HepG2 (cell line): ENCODE measurements at regions not wholly inside any gene's neighbourhood (a gene's known extent, or its start where the extent isn't known, plus 50 kb on each side); places are given as distances from the start of the nearest gene placed in this dataset.
A peak's percentile ranks its signal among the peaks of the same experiment; 100 is the strongest.

Experiments
- ATAC-seq: fragments of 200-7000 bp; cut with Tn5 transposase; 3 replicates; pipeline ENCODE4 v1.9.1; 2020; ENCODE audit warnings: mild to moderate bottlenecking, moderate library complexity
- BruUV-seq: library from RNA; stranded (reverse); fragments of 400-500 nt; replicated peaks from 2 replicates; lab custom pipeline; 2021; lab: Mats Ljungman, UMichigan
- CTCF ChIA-PET: fragments of 300-600 bp; formaldehyde crosslinking; extraction: SDS; loops from one replicate; lab custom pipeline; 2021; ENCODE audit warnings: low total read pairs, inconsistent platforms, low intra/inter-chr PET ratio; lab: Yijun Ruan, JAX
- POLR2A ChIA-PET: fragments of 350-600 bp; sonication (Branson Sonifier 250); formaldehyde crosslinking; loops from one replicate; lab custom pipeline; 2020; ENCODE audit warnings: antibody characterized with exemption, inconsistent platforms; lab: Yijun Ruan, JAX
- DNase-seq: peaks from one replicate; pipeline ENCODE4 v3.0.0-alpha.2; 2015; ENCODE audit warnings: low spot score
- FAIRE-seq: peaks from 3 replicates; lab custom pipeline; 2011; peaks lifted over from hg19 to GRCh38; lab: Jason Lieb, UNC
- H2AFZ ChIP-seq: one replicate; pipeline ENCODE4 v1.6.1; 2011; ENCODE audit warnings: low read length, inconsistent platforms
- H3K27ac ChIP-seq: fragments of 300-600 bp; 3 replicates; pipeline ENCODE4 v1.8.0; 2011; ENCODE audit warnings: mixed run types, mild to moderate bottlenecking, mixed read lengths, low read length, inconsistent platforms; ENCODE audit not compliant: insufficient read depth; ENCODE audit errors: extremely low read length
- H3K27me3 ChIP-seq, 2 experiments: fragments of 200-600 bp in 1 of 2; 2 replicates in 1 of 2; 3 replicates in 1 of 2; pipeline versions ENCODE4 v1.6.0 to v1.8.0; 2011; ENCODE audit warnings: low read length in 2 of 2, mild to moderate bottlenecking in 2 of 2, moderate library complexity in 2 of 2, inconsistent platforms in 1 of 2; ENCODE audit not compliant: insufficient read depth in 2 of 2, control insufficient read depth in 1 of 2
- H3K36me3 ChIP-seq, 2 experiments: fragments of 200-600 bp in 1 of 2; replicated peaks in 1 of 2; 2 replicates in 1 of 2; 3 replicates in 1 of 2; pipeline versions ENCODE4 v1.5.1 to v1.8.0; 2011; ENCODE audit warnings: low read length in 2 of 2, inconsistent platforms in 1 of 2; ENCODE audit not compliant: insufficient read depth in 2 of 2, control insufficient read depth in 1 of 2
- H3K4me1 ChIP-seq: 2 replicates; pipeline ENCODE4 v1.5.1; 2012; ENCODE audit warnings: low read length, inconsistent platforms; ENCODE audit not compliant: insufficient read depth
- H3K4me2 ChIP-seq: 2 replicates; pipeline ENCODE4 v1.6.0; 2011; ENCODE audit warnings: low read depth, low read length, inconsistent platforms
- H3K4me3 ChIP-seq, 3 experiments: fragments of 200-600 bp in 1 of 3; sonication (generic), shearing (Covaris generic) in 1 of 3; replicated peaks in 1 of 3; 2 replicates each; pipeline ENCODE4 v1.5.1; 2011 to 2016; ENCODE audit warnings: low read length in 3 of 3, inconsistent platforms in 2 of 3, low read depth in 2 of 3, mild to moderate bottlenecking in 2 of 3, control low read depth in 1 of 3, mixed read lengths in 1 of 3; ENCODE audit not compliant: insufficient read depth in 1 of 3
- H3K79me2 ChIP-seq: one replicate; pipeline ENCODE4 v1.6.1; 2011; ENCODE audit warnings: low read length, inconsistent platforms; ENCODE audit not compliant: insufficient read depth
- H3K9ac ChIP-seq: 2 replicates; pipeline ENCODE4 v1.6.0; 2011; ENCODE audit warnings: mild to moderate bottlenecking, low read depth, low read length, inconsistent platforms; ENCODE audit not compliant: insufficient read depth
- H3K9me3 ChIP-seq: 2 replicates; pipeline ENCODE4 v1.5.1; 2012; ENCODE audit warnings: mild to moderate bottlenecking, low read length
- H4K20me1 ChIP-seq: 2 replicates; pipeline ENCODE4 v1.6.0; 2011; ENCODE audit warnings: inconsistent platforms, mild to moderate bottlenecking, low read length, moderate library complexity; ENCODE audit not compliant: insufficient read depth
- HNRNPK ChIP-seq: fragments of 200-400 bp; formaldehyde crosslinking; IDR thresholded peaks from 2 replicates; pipeline ENCODE4 v1.6.1; 2018; ENCODE audit warnings: low read length, low read depth, moderate library complexity, mild to moderate bottlenecking; ENCODE audit not compliant: poor library complexity, severe bottlenecking
- ZNF335 ChIP-seq: sonication (generic); formaldehyde crosslinking; IDR thresholded peaks from 2 replicates; pipeline ENCODE4 v1.4.0; 2020; ENCODE audit warnings: missing genetic modification reagents
- WGBS: methylation state at CpG from one replicate; pipeline ENCODE4 v1.1.6; 2017; ENCODE audit warnings: low lambda C conversion rate; 5-methylcytosine and 5-hydroxymethylcytosine counted together
- in situ Hi-C: cut with HindIII; loops from 2 replicates; pipeline ENCODE4 v1.10.0; 2017; ENCODE audit warnings: low pct_unique_long_range_greater_than_20kb; ENCODE audit not compliant: extremely low pct_ligation_motif_present
- intact Hi-C: fragments of 100-400 bp; cut with micrococcal nuclease; formaldehyde crosslinking; loops from one replicate; pipeline ENCODE4 v1.10.0; 2022; ENCODE audit not compliant: unreplicated experiment
- TF ChIP-seq, protein P1 (sequence below): sonication (generic); formaldehyde crosslinking; IDR thresholded peaks from 2 replicates; pipeline ENCODE4 v1.8.0; 2022; ENCODE audit warnings: missing genetic modification reagents, mild to moderate bottlenecking, moderate library complexity, borderline replicate concordance

DNA sequence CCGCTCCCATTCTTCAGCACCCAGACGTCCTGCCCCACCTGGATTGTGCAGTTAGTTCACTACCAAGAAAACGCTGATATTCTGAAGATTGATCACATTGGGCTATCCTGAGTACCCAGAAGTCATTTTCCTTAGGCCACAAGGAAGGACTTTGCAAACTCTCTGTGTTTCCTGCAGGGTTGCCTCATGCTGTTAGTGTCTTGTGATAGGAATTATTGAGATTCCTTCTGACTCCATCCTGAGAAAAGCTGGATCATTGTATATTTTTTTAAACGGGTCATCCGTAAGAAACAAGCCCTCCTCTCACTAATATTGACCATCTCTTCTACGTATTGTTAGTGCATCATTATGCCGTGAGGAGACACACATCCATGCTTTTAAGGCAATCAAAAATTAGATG lies 96.0 kb upstream of the DAPK1 start (continued):
- TF ChIP-seq, protein P1, sequence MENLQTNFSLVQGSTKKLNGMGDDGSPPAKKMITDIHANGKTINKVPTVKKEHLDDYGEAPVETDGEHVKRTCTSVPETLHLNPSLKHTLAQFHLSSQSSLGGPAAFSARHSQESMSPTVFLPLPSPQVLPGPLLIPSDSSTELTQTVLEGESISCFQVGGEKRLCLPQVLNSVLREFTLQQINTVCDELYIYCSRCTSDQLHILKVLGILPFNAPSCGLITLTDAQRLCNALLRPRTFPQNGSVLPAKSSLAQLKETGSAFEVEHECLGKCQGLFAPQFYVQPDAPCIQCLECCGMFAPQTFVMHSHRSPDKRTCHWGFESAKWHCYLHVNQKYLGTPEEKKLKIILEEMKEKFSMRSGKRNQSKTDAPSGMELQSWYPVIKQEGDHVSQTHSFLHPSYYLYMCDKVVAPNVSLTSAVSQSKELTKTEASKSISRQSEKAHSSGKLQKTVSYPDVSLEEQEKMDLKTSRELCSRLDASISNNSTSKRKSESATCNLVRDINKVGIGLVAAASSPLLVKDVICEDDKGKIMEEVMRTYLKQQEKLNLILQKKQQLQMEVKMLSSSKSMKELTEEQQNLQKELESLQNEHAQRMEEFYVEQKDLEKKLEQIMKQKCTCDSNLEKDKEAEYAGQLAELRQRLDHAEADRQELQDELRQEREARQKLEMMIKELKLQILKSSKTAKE (CRISPR knock-in tag) = no peak

DNA sequence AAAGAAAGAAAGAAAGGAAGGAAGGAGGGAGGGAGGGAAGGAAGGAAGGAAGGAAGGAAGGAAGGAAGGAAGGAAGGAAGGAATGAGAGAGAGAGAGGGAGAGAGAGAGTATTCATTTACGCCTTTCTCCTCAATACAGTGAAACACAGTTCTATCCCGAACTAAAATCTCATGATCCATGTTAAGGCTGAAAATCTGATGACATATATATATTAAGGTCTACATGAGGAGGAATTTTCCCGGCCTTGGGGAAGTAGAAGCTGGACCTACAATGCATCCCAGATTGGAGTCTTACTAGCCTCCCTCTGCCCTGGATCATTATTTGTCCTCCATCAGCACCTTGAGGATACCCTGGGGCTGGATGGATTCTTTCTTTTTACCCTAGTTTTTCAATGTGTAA lies 95.1 kb upstream of the DAPK1 start:
- POLR2A ChIA-PET = no interaction called here
- ATAC-seq (no peak), DNase-seq (no peak), FAIRE-seq (no peak)
- CTCF ChIA-PET = no interaction called here
- Histone ChIP-seq H3K9ac (no peak overlapping the region), H3K4me1 (peaks cover 20% of the 10 kb centered on the region), H4K20me1 (no peaks in the 10 kb centered on the region), H3K4me3 (no peak overlapping the region), H2AFZ (no peak overlapping the region), H3K36me3 (no peaks in the 10 kb centered on the region), H3K9me3 (no peaks in the 10 kb centered on the region), H3K27me3 (no peaks in the 10 kb centered on the region), H3K4me2 (no peak overlapping the region), H3K27ac (no peak overlapping the region), H3K79me2 (no peaks in the 10 kb centered on the region)
- 59% methylated on average over 3 of the region's 3 CpGs for WGBS
- TF ChIP-seq ZNF335 (no peak), HNRNPK (peak; percentile 49)
- no TSS peak for BruUV-seq
- intact Hi-C loops (no loop called here), in situ Hi-C loops (no loop called here)
